LNCaP clone FGC (cell line): ENCODE measurements at regions not wholly inside any gene's neighbourhood (a gene's known extent, or its start where the extent isn't known, plus 50 kb on each side); places are given as distances from the start of the nearest gene placed in this dataset.
"Not testable (repeated sequence)": the region's sequence is repeated elsewhere in the genome, so short reads cannot be mapped to it uniquely, and the experiment has no call there.

Source experiments
- DNase-seq: peaks from one replicate; pipeline ENCODE4 v3.0.0-alpha.2; 2011; ENCODE audit warnings: low read depth
- H3K4me3 ChIP-seq: 2 replicates; pipeline ENCODE4 v1.5.1; 2011; ENCODE audit warnings: mild to moderate bottlenecking, low read depth, low read length, control low read depth
- TF ChIP-seq, protein P1 (sequence below): IDR thresholded peaks from 2 replicates; pipeline ENCODE4 v1.5.1; 2012; ENCODE audit warnings: mild to moderate bottlenecking; ENCODE audit not compliant: control insufficient read depth, insufficient read depth; ENCODE audit errors: extremely low read depth

DNA sequence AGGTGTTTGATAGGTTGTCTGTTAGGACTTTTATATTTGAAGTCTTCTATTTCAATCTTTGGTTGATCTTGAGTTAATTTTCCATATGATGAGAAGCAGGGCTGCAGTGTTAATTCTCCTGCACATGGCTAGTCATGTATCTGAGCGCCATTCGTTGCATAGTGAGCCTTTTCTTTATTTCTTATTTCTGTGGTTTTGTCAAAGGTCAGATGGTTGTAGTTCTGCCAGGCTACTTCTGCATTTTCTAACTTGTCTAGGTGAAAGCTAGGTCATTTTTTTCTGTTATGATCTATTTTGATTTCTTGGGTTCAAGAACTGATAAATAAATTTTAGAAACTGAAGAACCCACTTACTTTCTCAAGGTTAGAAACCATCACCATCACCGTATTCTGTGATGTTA, 56.7 kb downstream of the CCDC74A start:
- TF ChIP-seq, protein P1, sequence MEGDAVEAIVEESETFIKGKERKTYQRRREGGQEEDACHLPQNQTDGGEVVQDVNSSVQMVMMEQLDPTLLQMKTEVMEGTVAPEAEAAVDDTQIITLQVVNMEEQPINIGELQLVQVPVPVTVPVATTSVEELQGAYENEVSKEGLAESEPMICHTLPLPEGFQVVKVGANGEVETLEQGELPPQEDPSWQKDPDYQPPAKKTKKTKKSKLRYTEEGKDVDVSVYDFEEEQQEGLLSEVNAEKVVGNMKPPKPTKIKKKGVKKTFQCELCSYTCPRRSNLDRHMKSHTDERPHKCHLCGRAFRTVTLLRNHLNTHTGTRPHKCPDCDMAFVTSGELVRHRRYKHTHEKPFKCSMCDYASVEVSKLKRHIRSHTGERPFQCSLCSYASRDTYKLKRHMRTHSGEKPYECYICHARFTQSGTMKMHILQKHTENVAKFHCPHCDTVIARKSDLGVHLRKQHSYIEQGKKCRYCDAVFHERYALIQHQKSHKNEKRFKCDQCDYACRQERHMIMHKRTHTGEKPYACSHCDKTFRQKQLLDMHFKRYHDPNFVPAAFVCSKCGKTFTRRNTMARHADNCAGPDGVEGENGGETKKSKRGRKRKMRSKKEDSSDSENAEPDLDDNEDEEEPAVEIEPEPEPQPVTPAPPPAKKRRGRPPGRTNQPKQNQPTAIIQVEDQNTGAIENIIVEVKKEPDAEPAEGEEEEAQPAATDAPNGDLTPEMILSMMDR, result no peak
- no peak overlapping the region for H3K4me3 ChIP-seq
- DNase-seq, result no peak

DNA sequence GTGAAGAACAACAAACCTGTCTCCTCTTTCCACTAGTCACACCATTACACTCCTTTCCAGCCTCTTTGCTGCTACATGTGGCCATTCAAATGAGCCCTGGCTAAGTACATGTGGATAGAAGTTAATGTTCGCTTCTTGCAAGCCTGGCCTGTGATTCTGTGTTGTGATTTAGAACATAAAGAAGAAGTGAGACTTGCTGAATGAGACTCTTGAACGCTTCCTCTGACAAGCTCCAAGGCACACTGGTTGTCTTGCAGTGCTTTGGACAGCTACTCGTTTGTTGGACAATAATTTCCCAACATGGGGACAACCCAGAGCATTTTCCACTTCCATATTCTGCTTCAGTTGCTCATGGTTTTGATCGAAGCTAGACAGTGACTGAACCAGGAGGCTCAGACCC, 57.3 kb downstream of the CCDC74A start:
- H3K4me3 ChIP-seq, result no peak overlapping the region
- TF ChIP-seq, protein P1, result no peak
- no peak for DNase-seq

DNA sequence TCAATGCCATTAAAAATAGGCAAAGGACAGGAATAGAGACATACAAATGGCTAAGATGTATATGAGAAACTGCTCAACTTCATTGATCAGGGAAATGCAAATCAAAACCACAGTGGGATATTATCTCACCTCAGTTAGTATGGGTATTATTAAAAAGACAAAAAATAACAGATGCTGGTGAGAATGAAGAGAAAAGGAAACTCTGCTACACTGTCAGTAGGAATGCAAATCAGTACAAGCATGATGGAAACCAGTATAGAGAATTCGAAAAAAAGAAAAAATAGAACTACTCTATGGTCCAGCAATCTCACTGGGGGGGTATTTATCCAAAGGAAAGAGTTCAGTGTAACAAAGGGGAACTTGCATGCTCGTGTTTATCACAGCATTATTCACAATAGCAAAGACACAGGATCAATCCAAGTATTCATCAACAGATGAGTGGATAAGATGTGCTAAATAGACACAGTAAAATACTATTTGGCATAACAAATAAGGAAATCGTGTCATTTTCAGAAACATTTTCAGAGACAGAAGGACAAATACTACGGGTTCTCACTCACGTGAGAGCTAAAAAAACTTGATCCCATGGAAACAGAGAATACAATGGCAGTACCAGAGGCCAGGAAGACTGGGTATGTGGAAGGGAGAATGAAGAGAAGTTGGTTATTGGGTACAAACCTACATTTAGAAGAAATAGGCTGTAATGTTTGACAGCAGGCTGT, 60.6 kb downstream of the CCDC74A start:
- no peak overlapping the region for H3K4me3 ChIP-seq
- DNase-seq, result no peak
- TF ChIP-seq, protein P1, result no peak

DNA sequence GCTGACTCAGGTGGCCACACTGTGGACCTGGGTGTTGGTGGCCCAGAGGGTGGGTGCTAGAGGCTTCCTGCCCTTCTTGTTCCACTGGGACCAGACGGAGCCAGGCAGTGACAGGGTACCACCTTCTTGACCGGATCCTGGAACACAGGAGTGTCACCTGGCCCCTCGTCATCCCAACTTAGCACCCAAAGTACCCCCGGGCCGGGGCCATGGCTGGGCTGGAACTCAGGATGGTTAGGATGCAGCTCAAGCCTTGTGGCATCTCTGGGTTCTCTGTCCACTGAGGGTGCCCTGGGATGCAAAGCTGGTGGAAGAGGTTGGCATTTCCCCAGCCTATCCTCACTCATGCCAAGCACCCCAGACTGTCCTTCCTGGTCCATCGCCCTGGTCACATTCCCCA, 61.4 kb downstream of the CCDC74A start:
- not testable (repeated sequence) for DNase-seq, H3K4me3 ChIP-seq

DNA sequence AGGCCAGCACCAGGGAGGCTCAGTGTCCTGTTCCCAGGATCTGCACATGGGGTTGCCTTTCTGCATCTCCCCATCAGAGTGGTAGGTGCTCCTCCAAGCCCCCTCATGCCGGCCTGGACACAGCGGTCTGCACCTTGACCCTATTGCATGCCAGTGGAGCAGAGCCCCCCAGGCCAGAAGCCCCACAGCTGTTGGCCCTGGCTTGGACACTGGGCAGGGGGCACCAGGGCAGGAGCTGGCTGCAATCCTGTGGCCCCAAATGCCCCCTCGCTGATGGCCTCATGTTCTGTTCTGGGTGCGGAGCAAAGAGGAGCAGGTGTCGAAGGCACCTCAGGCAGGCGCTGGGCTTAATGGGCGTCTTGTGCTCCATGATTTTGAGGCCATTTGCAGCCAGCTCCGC, 62.7 kb downstream of the CCDC74A start:
- no peak overlapping the region for H3K4me3 ChIP-seq
- TF ChIP-seq, protein P1, result no peak
- no peak for DNase-seq

DNA sequence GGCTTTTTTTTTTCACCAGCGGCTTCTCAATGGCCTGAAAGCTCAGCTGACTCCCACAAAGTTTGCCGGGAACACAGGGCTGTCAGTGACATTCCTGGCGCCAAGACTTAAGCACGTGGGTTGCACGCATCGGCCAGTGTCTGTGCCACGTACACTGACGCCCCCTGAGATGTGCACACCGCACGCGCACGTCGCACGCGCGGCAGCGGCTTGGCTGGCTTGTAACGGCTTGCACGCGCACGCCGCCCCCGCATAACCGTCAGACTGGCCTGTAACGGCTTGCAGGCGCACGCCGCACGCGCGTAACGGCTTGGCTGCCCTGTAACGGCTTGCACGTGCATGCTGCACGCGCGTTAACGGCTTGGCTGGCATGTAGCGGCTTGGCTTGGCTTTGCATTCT, 63.2 kb downstream of the CCDC74A start:
- H3K4me3 ChIP-seq, result no peak overlapping the region
- TF ChIP-seq, protein P1, result no peak
- no peak for DNase-seq

DNA sequence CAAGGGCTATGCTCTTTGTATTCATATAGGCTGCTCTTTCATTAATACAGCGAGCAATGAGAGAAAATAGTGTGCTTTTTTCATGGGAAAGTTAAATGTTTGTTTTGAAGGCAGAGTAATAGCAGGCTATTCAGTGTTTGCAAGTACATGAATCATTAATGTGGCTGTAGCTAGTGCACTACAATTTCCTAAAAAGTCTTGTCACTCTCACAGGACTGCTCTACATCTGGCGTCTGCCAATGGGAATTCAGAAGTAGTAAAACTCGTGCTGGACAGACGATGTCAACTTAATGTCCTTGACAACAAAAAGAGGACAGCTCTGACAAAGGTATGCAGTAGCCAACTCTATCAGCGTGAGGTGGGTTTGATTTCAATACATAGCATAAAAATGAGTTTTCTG, 68.9 kb downstream of the CCDC74A start:
- H3K4me3 ChIP-seq, DNase-seq: not testable (repeated sequence)

DNA sequence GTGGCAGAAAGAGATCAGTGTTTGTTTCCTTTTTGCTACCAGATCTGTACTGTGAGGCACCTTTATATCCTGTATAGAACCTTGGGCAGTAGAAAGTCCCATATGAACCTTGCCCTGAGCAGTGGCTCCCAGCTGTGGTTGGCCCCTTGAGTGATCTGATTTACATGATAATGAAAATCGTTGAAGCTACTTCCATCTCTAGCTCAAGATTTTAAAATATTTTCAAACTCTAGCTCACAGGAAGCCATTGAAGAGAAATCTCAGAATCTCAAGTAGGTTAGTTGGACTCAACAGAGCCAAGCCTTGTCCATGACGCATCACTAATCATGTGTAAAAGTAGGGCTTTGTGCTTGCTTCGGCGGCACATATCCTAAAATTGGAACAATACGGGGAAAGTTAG, 74.8 kb downstream of the CCDC74A start:
- not testable (repeated sequence) for DNase-seq, H3K4me3 ChIP-seq

DNA sequence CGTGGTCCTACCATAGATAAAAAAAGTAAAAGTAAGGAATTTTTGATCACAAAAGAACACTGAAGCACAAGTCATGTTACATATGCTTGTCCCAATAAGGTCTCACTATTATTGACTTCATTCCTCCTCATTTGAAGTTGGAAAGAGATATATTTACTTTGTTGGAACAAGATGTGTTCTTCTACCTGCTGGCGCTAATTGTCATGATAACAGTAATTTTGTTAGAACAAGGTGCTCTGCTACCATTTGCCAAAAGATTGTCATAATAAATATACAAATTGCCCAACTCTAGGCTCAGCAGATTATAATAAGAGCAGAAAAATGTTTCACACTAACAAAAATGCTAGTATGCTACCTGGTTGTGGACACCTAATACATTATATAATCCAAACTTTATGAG, 77.0 kb downstream of the CCDC74A start:
- peak; percentile 81 for DNase-seq
- not testable (repeated sequence) for H3K4me3 ChIP-seq

DNA sequence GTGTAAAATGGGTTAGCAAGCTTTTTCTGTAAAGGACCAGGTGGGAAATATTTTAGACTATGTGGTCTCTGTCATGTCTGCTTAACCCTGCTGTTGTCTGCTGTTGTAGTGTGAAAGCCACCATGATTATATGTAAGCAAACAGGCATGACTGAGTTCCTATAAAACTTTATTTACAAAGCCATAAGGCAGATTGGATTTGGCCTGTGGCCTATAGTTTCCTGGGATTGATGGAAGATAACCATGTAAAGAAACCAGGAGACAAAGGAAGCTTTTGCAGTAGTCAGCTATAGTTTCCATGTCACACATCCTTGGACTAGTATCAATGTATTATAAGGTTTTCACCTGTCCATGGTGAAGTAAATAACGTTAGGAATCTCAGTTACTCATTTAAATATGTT, 78.7 kb downstream of the CCDC74A start:
- peak; percentile 76 for DNase-seq
- not testable (repeated sequence) for H3K4me3 ChIP-seq

DNA sequence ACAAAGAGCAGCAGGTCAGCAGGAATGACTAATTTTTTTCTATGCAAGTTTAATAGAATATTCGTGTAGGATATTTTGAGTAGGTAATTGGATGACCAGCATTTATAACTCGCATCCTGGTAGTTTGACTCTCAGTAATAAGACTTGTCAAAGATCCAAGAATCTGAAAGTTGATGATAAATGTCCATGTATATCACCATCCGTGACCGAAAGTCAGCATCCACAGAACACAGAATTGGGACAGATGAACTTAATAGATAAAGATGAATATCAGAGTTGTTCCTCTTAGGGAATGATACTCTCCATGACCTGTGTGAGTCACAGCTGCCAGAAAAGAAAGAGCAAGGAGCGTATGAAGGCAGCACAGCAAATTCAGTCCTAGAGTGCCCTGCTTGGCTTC, 79.4 kb downstream of the CCDC74A start:
- not testable (repeated sequence) for H3K4me3 ChIP-seq, DNase-seq

DNA sequence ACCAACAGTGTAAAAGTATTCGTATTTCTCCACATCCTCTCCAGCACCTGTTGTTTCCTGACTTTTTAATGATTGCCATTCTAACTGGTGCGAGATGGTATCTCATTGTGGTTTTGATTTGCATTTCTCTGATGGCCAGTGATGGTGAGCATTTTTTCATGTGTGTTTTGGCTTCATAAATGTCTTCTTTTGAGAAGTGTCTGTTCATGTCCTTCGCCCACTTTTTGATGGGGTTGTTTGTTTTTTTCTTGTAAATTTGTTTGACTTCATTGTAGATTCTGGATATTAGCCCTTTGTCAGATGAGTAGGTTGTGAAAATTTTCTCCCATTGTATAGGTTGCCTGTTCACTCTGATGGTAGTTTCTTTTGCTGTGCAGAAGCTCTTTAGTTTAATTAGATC, 86.9 kb downstream of the CCDC74A start:
- H3K4me3 ChIP-seq, DNase-seq: not testable (repeated sequence)

DNA sequence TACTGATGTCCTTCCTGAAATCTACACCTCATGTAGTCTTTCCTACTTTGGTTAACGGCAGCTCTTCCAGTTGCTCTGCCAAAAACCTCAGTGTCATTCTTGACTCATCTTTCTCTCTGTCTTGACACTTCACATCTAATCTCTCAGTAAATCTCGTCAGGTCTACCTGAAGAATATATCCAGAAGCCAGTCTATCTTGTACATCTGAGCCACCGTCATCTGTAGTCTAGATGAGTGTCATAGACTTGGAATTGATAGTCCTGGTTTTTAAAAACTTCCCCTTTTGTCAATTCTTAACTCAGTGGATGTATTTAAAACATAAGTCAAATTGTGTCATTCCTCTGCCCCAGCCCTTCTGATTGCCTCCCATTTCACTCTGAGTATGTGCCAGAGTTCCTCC, 90.6 kb downstream of the CCDC74A start:
- H3K4me3 ChIP-seq, DNase-seq: not testable (repeated sequence)

DNA sequence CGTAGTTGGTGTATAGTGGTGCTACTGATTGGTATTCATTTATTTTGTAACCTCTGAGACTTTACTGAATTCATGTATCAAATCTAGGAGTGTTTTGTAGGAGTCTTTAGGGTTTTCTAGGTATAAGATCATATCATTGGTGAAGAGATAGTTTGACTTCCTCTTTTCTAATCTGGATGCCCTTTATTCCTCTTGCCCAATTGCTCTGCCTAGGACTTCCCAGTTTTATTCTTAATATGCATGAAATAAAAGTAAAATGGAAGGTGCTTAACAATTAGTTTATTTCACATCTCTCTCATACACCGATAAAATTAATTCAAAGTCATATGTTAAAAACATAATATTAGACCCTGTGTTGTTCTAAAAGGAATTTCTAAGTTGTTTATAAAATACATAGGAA, 95.2 kb downstream of the CCDC74A start:
- not testable (repeated sequence) for H3K4me3 ChIP-seq, DNase-seq
